HCT116 (cell line): ENCODE measurements at regions not wholly inside any gene's neighbourhood (a gene's known extent, or its start where the extent isn't known, plus 50 kb on each side); places are given as distances from the start of the nearest gene placed in this dataset.

ENCODE experiments used
- ATAC-seq: fragments of 200-7000 bp; cut with Tn5 transposase; 2 replicates; pipeline ENCODE4 v1.9.1; 2020; ENCODE audit warnings: mild to moderate bottlenecking, moderate library complexity
- BruUV-seq: library from RNA; stranded (reverse); fragments of 400-500 nt; replicated peaks from 2 replicates; lab custom pipeline; 2021; lab: Mats Ljungman, UMichigan
- CTCF ChIA-PET: fragments of 300-600 bp; sonication (Branson Sonifier 250); formaldehyde crosslinking; loops from one replicate; lab custom pipeline; 2021; ENCODE audit warnings: antibody characterized with exemption; lab: Charles Lee
- POLR2A ChIA-PET: fragments of 300-600, 350-600 bp; sonication (Branson Sonifier 250); formaldehyde crosslinking; loops from one replicate; lab custom pipeline; 2021; ENCODE audit warnings: antibody characterized with exemption; lab: Charles Lee
- RAD21 ChIA-PET, 2 experiments: fragments of 300-600 bp; sonication (Branson Sonifier 250); formaldehyde crosslinking; loops; one replicate each; lab custom pipeline; 2023; ENCODE audit warnings: low total read pairs in 2 of 2; ENCODE audit not compliant: uncharacterized antibody in 2 of 2, unreplicated experiment in 2 of 2, low non-redundant PET in 1 of 2; lab: Charles Lee
- DNase-seq: peaks from one replicate; pipeline ENCODE4 v3.0.0-alpha.2; 2010; ENCODE audit warnings: low read depth, low spot score
- H2AFZ ChIP-seq: fragments of 200-600 bp; shearing (Covaris generic), sonication (generic); 2 replicates; pipeline ENCODE4 v1.6.1; 2017; ENCODE audit warnings: low read depth, mixed run types, mixed read lengths, antibody characterized with exemption, low read length; ENCODE audit not compliant: poor library complexity, severe bottlenecking
- H3K27ac ChIP-seq: 2 replicates; pipeline ENCODE4 v1.5.1; 2012; ENCODE audit warnings: low read depth, low read length
- H3K27me3 ChIP-seq: fragments of 200-600 bp; sonication (generic); 2 replicates; pipeline ENCODE4 v1.6.1; 2016; ENCODE audit warnings: mixed run types, low read length, mixed read lengths; ENCODE audit not compliant: insufficient read depth
- H3K36me3 ChIP-seq, 2 experiments: fragments of 200-500 bp in 1 of 2; fragments of 200-600 bp in 1 of 2; sonication (Bioruptor generic) in 1 of 2; sonication (generic) in 1 of 2; 2 replicates each; pipeline versions ENCODE4 v1.5.1 to v1.6.1; 2014 to 2016; ENCODE audit warnings: low read length in 2 of 2, inconsistent platforms in 1 of 2, mixed read lengths in 1 of 2, mixed run types in 1 of 2; ENCODE audit not compliant: insufficient read depth in 2 of 2, control insufficient read depth in 1 of 2
- H3K4me1 ChIP-seq, 2 experiments: fragments of 200-600 bp in 1 of 2; sonication (generic) in 1 of 2; 2 replicates each; pipeline versions ENCODE4 v1.5.1 to v1.6.1; 2012 to 2017; ENCODE audit warnings: low read length in 2 of 2, inconsistent platforms in 1 of 2, mild to moderate bottlenecking in 1 of 2, mixed read lengths in 1 of 2, mixed run types in 1 of 2, moderate library complexity in 1 of 2; ENCODE audit not compliant: insufficient read depth in 2 of 2, control insufficient read depth in 1 of 2
- H3K4me2 ChIP-seq: fragments of 200-600 bp; sonication (generic); 2 replicates; pipeline ENCODE4 v1.6.1; 2017; ENCODE audit warnings: mixed run types, low read length, mixed read lengths
- H3K4me3 ChIP-seq, 2 experiments: fragments of 200-600 bp in 1 of 2; sonication (generic) in 1 of 2; replicated peaks in 1 of 2; 2 replicates each; pipeline ENCODE4 v1.5.1; 2011 to 2016; ENCODE audit warnings: low read length in 2 of 2, control low read depth in 1 of 2, low read depth in 1 of 2, mild to moderate bottlenecking in 1 of 2, mixed read lengths in 1 of 2, mixed run types in 1 of 2
- H3K79me2 ChIP-seq: fragments of 200-600 bp; sonication (generic); 2 replicates; pipeline ENCODE4 v1.6.1; 2017; ENCODE audit warnings: mild to moderate bottlenecking, mixed run types, low read length, moderate library complexity, mixed read lengths; ENCODE audit not compliant: insufficient read depth
- H3K9ac ChIP-seq: fragments of 200-600 bp; sonication (generic); 2 replicates; pipeline ENCODE4 v1.6.1; 2016; ENCODE audit warnings: low read length, mixed read lengths
- H3K9me2 ChIP-seq: fragments of 200-600 bp; sonication (generic), shearing (Covaris generic); 2 replicates; pipeline ENCODE4 v1.6.1; 2017; ENCODE audit warnings: mixed run types, mild to moderate bottlenecking, moderate library complexity; ENCODE audit not compliant: insufficient read depth
- H3K9me3 ChIP-seq, 2 experiments: fragments of 200-500 bp in 1 of 2; fragments of 200-600 bp in 1 of 2; sonication (Bioruptor generic) in 1 of 2; sonication (generic) in 1 of 2; 2 replicates each; pipeline ENCODE4 v1.6.1; 2014 to 2017; ENCODE audit warnings: low read length in 2 of 2, mixed read lengths in 2 of 2, inconsistent platforms in 1 of 2, low read depth in 1 of 2, mild to moderate bottlenecking in 1 of 2, mixed run types in 1 of 2, moderate library complexity in 1 of 2; ENCODE audit not compliant: control insufficient read depth in 1 of 2, insufficient read depth in 1 of 2
- H4K20me1 ChIP-seq: fragments of 200-600 bp; sonication (generic), shearing (Covaris generic); 2 replicates; pipeline ENCODE4 v1.6.1; 2017; ENCODE audit warnings: mixed run types, mild to moderate bottlenecking, moderate library complexity; ENCODE audit not compliant: insufficient read depth
- CBX3 ChIP-seq: IDR thresholded peaks from 2 replicates; pipeline ENCODE4 v1.6.1; 2012; ENCODE audit warnings: low read depth
- CTCF ChIP-seq, 3 experiments: fragments of 200-600 bp in 1 of 3; sonication (generic) in 1 of 3; IDR thresholded peaks in 2 of 3; conservative IDR thresholded peaks in 1 of 3; 2 replicates each; pipeline ENCODE4 v1.5.1; 2012 to 2017; ENCODE audit warnings: low read depth in 2 of 3, low read length in 2 of 3, antibody characterized with exemption in 1 of 3, borderline replicate concordance in 1 of 3, control low read depth in 1 of 3, mild to moderate bottlenecking in 1 of 3, mixed read lengths in 1 of 3, mixed run types in 1 of 3, moderate library complexity in 1 of 3; ENCODE audit not compliant: insufficient read depth in 1 of 3
- EZH2phosphoT487 ChIP-seq: fragments of 200-600 bp; IDR thresholded peaks from 2 replicates; pipeline ENCODE4 v1.6.1; 2018; ENCODE audit warnings: antibody characterized with exemption, borderline replicate concordance
- RAD21 ChIP-seq: IDR thresholded peaks from 2 replicates; pipeline ENCODE4 v1.6.1; 2012; ENCODE audit warnings: low read depth, mild to moderate bottlenecking
- REST ChIP-seq: IDR thresholded peaks from 2 replicates; pipeline ENCODE4 v1.6.1; 2012; ENCODE audit warnings: low read depth
- SP1 ChIP-seq: IDR thresholded peaks from 2 replicates; pipeline ENCODE4 v1.6.1; 2012; ENCODE audit warnings: low read depth
- TCF7L2 ChIP-seq: IDR thresholded peaks from 2 replicates; pipeline ENCODE4 v1.7.0; 2011; ENCODE audit warnings: borderline replicate concordance, inconsistent platforms; ENCODE audit not compliant: insufficient read depth, insufficient read length; ENCODE audit errors: extremely low read depth
- ZFX ChIP-seq: fragments of 450-650 bp; IDR thresholded peaks from 2 replicates; pipeline ENCODE4 v1.6.1; 2017
- intact Hi-C: fragments of 100-400 bp; cut with micrococcal nuclease; formaldehyde crosslinking; loops from 2 replicates; pipeline ENCODE4 v1.10.0; 2022
- TF ChIP-seq, protein P1 (sequence below): IDR thresholded peaks from 2 replicates; pipeline ENCODE4 v1.6.1; 2012

- no peak for TF ChIP-seq REST
- TF ChIP-seq, all 23 proteins: peak for 0
These were observed 52.6 kb upstream of the ZFP42 start (continued) for GRCh38 chr4:187942968-187943367.

DNA sequence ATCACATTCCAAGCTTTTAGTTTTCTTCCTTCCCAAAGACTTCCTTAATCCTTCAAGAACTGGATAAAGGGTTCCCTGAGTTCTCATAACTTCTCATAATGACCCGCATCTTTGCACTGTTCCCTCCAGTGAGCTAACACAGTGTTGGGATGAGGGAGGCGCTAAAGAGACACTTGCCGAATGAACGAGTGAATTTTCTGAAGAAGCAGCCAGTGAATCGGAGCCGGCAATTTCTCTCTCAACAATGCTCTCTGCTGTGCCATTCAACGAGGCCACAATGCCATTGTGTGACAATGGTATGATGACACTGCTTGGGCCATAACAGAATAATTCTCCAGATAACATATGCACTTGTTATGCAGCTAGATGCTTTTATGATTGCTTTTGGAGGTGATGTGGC is 51.4 kb upstream of the ZFP42 start:
- CTCF ChIA-PET, result no interaction called here
- Histone ChIP-seq H3K9me2 (no peaks in the 10 kb centered on the region), H3K4me1 (no peaks in the 10 kb centered on the region), H3K4me3 (no peak overlapping the region), H3K9me3 (no peaks in the 10 kb centered on the region), H3K36me3 (no peaks in the 10 kb centered on the region), H3K27me3 (no peaks in the 10 kb centered on the region), H3K4me2 (no peak overlapping the region), H3K79me2 (no peaks in the 10 kb centered on the region), H3K27ac (no peak overlapping the region), H4K20me1 (no peaks in the 10 kb centered on the region), H3K9ac (no peak overlapping the region), H2AFZ (no peak overlapping the region)
- POLR2A ChIA-PET, result no interaction called here
- RAD21 ChIA-PET, result no interaction called here
- TF ChIP-seq CTCF (IDR thresholded peaks at IDR 0.05 in 2 of 3, conservative IDR thresholded peaks at IDR 0.05 in 1 of 3; ENCODE audit: borderline replicate concordance in 1 of 3, insufficient read depth in 1 of 3, low read depth in 2 of 3, low read length in 2 of 3) (no peak), CBX3 (no peak), EZH2phosphoT487 (no peak), ZFX (no peak), TCF7L2 (no peak), SP1 (no peak), RAD21 (no peak)
- TF ChIP-seq, protein P1, sequence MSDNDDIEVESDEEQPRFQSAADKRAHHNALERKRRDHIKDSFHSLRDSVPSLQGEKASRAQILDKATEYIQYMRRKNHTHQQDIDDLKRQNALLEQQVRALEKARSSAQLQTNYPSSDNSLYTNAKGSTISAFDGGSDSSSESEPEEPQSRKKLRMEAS, result no peak
- intact Hi-C loops, result no loop called here
- ATAC-seq, result no peak; the same call in 1 of the 2 replicates
- DNase-seq, result no peak
- no TSS peak for BruUV-seq
